Left ventricle myocardium superior (tissue), 1 donor: ENCODE measurements at regions not wholly inside any gene's neighbourhood (a gene's known extent, or its start where the extent isn't known, plus 50 kb on each side); places are given as distances from the start of the nearest gene placed in this dataset. TPM values are rescaled to one million over a fixed set of nuclear protein-coding genes. Genes with fewer than 3 reads are reported as not detected.

Experiments
- ATAC-seq: fragments of 200-7000 bp; cut with Tn5 transposase; one replicate; pipeline ENCODE4 v1.9.1; 2020; ENCODE audit warnings: mild to moderate bottlenecking, moderate library complexity
- DNase-seq: peaks from one replicate; pipeline ENCODE4 v3.0.0-alpha.2; 2020
- intact Hi-C: fragments of 100-400 bp; cut with micrococcal nuclease; formaldehyde crosslinking; loops from one replicate; pipeline ENCODE4 v1.11.0; 2022
- microRNA-seq: library from miRNA; unstranded; fragments of <30 nt; microRNA quantifications from one replicate; pipeline ENCODE4 v1.2.0, GENCODE V29; 2020; ENCODE audit warnings: borderline number of aligned reads
- donor health status: DM: no; HTN: yes; CAD: no; lungs with severe emphysema.

DNA sequence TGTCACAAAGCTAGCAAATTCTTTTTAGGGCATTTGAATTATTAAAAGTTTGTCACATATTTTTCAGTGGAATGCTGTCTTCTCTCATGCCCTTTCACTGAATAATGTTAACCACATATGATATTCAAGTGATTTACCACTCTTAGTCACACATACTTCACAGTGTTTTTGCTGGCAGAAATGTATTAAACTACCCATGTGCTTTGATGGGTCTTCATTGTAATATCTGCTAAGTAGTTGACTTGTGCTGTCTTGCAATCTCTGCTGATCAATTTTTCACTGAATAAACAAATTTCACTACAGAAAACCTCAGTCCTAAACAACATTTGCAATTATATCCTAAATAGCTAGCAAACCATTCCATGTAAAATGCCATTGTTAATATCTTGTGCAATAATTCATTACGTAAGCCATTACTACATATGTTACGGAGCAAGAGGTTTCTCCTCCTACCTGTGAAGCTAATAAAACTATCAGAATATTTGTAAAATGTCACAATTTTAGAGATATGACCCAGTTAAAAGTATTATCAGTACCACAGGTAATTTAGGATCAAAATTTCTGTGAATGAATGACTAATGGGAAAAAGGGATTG is 64.6 kb upstream of the LMO3 start:
- intact Hi-C loops, result no loop called here
- DNase-seq (no peak), ATAC-seq (no peak)

GRCh38 chr12:16669756-16670155 is 63.8 kb upstream of the LMO3 start:
- DNase-seq, result no peak
- intact Hi-C loops, result no loop called here

GRCh38 chr12:16668198-16668597 is 62.2 kb upstream of the LMO3 start:
- DNase-seq (no peak), ATAC-seq (no peak)
- intact Hi-C loops, result no loop called here

More at GRCh38 chr12:16669756-16670155, 63.8 kb upstream of the LMO3 start:
- no peak for ATAC-seq

DNA sequence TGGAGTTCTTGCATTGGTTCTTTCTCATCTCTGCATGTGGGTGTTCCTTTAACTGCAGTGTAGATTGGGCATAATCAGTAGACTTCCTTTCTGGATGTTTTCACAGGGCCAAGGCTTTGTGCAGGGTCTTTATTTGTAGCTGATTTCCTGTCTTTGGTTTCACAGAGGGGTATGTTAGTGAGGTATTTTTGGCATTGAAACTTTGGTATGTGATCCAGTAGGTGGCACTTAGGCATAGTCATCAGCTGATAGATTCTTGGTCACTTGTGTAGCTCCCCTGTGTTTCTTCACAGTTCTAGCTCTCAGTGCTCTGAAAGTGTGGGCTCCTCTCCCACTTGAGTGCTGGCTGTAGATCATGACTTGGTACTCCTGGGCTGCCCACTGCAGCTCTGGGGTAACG is 52.7 kb upstream of the LMO3 start:
- no peak for DNase-seq
- intact Hi-C loops, result no loop called here
- ATAC-seq, result no peak

Small RNA genes lying in the stretch of these regions (microRNA-seq; reads per million reads assigned to microRNA genes)
- gene MIR3974, result not detected
